Transverse colon (tissue), 4 donors: ENCODE measurements at regions not wholly inside any gene's neighbourhood (a gene's known extent, or its start where the extent isn't known, plus 50 kb on each side); places are given as distances from the start of the nearest gene placed in this dataset.

Experiments
- EP300 ChIP-seq: sonication (generic); formaldehyde crosslinking; IDR thresholded peaks from one replicate; pipeline ENCODE4 v1.6.1; 2017; ENCODE audit warnings: antibody characterized with exemption, low read depth
- POLR2AphosphoS5 ChIP-seq, 3 donors: sonication (generic); formaldehyde crosslinking; IDR thresholded peaks; one replicate each; pipeline ENCODE4 v1.6.1; 2016; ENCODE audit warnings: antibody characterized with exemption in 3 of 3
- TF ChIP-seq, protein P1 (sequence below), 5 experiments: fragments of 200-600 bp in 3 of 5; fragments of 450-650 bp in 2 of 5; sonication (generic) in 3 of 5; IDR thresholded peaks; 1 replicate in 2 of 5; 2 replicates in 3 of 5; pipeline ENCODE4 v1.5.1; 2016 to 2017; ENCODE audit warnings: antibody characterized with exemption in 5 of 5, inconsistent platforms in 3 of 5, mild to moderate bottlenecking in 2 of 5, moderate library complexity in 1 of 5

DNA sequence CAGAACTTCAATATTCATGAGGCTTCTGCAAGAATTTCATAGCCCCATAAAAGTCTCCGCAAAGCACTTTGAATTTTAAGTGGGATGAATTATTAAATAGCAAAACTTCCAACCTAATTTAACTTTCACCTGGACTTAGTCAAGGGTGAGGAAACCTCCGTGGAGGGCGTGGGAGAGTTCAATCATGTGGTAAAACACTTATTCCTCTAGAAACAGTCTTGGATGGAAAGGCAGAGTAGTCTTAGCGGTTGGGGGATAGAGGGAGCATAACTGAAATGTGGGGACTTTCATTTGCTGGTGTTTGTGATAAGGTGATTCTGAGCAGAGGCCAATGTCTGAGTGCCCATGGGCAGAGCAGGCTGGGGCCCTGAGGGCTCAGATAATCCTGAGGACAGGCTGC, 241.9 kb downstream of the IRX1 start:
- TF ChIP-seq POLR2AphosphoS5 (IDR thresholded peaks at IDR 0.05), result no peak
- TF ChIP-seq, protein P1, sequence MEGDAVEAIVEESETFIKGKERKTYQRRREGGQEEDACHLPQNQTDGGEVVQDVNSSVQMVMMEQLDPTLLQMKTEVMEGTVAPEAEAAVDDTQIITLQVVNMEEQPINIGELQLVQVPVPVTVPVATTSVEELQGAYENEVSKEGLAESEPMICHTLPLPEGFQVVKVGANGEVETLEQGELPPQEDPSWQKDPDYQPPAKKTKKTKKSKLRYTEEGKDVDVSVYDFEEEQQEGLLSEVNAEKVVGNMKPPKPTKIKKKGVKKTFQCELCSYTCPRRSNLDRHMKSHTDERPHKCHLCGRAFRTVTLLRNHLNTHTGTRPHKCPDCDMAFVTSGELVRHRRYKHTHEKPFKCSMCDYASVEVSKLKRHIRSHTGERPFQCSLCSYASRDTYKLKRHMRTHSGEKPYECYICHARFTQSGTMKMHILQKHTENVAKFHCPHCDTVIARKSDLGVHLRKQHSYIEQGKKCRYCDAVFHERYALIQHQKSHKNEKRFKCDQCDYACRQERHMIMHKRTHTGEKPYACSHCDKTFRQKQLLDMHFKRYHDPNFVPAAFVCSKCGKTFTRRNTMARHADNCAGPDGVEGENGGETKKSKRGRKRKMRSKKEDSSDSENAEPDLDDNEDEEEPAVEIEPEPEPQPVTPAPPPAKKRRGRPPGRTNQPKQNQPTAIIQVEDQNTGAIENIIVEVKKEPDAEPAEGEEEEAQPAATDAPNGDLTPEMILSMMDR (IDR thresholded peaks at IDR 0.05), result no peak
- TF ChIP-seq EP300, result no peak
